ENCODE measurements at regions not wholly inside any gene's neighbourhood (a gene's known extent, or its start where the extent isn't known, plus 50 kb on each side); places are given as distances from the start of the nearest gene placed in this dataset.

DNA sequence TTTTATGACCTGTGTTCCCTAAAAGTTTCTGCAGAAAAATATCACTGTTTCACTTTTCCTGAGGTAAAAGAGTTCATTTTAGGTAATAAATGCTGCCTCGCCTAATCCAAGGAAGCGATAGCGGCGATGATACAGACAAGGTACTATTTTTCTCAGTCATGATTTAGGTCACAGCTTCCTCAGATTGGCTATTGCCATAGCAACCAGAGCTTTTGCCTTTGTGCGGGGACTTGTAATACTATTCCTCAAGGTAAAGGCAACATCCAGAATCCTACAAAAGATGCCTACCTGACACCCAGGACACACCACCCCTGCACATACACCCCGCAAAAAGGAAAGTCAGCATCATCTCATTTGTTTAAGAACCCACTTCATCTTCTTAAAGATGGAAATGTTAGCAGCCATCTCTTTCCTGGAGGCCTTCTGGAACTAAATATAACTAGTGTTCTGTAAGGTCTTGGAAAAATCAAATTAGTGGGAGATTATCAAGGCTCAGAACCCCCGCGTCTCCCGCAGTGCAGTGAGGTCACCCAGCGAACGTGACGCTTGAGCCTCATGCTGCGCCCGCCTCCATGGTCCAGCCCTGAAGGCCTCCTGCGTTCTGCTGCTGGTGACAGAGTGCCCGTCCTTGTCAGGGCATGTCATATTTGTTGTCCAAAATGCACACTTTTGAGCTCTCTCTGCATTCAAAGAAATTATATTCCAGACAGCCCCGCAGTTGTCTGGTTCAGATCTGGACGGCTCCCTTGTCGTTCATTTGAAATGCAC lies 402.0 kb upstream of the RNF32 start:
- DNase-seq = no peak
- Histone ChIP-seq H3K36me3 (no peaks in the 10 kb centered on the region), H3K9me3 (no peaks in the 10 kb centered on the region), H3K4me1 (no peaks in the 10 kb centered on the region), H3K4me3 (no peak overlapping the region), H3K27me3 (replicated peaks in 1 of 7) (no peaks in the 10 kb centered on the region), H3K27ac (no peak overlapping the region)
- 90 to 94% (median 92%) methylated on average over 18 to 19 of the region's 19 CpGs for WGBS, 5 donors
- TF ChIP-seq POLR2AphosphoS5 (IDR thresholded peaks at IDR 0.05) = no peak
- TF ChIP-seq POLR2A (IDR thresholded peaks at IDR 0.05) = no peak
- TF ChIP-seq, protein P1, sequence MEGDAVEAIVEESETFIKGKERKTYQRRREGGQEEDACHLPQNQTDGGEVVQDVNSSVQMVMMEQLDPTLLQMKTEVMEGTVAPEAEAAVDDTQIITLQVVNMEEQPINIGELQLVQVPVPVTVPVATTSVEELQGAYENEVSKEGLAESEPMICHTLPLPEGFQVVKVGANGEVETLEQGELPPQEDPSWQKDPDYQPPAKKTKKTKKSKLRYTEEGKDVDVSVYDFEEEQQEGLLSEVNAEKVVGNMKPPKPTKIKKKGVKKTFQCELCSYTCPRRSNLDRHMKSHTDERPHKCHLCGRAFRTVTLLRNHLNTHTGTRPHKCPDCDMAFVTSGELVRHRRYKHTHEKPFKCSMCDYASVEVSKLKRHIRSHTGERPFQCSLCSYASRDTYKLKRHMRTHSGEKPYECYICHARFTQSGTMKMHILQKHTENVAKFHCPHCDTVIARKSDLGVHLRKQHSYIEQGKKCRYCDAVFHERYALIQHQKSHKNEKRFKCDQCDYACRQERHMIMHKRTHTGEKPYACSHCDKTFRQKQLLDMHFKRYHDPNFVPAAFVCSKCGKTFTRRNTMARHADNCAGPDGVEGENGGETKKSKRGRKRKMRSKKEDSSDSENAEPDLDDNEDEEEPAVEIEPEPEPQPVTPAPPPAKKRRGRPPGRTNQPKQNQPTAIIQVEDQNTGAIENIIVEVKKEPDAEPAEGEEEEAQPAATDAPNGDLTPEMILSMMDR (IDR thresholded peaks at IDR 0.05 in 8 of 11, conservative IDR thresholded peaks at IDR 0.05 in 3 of 11) = no peak
- intact Hi-C loops (cut with DNase I; ENCODE audit: low total_unique reads) = no loop called here

DNA sequence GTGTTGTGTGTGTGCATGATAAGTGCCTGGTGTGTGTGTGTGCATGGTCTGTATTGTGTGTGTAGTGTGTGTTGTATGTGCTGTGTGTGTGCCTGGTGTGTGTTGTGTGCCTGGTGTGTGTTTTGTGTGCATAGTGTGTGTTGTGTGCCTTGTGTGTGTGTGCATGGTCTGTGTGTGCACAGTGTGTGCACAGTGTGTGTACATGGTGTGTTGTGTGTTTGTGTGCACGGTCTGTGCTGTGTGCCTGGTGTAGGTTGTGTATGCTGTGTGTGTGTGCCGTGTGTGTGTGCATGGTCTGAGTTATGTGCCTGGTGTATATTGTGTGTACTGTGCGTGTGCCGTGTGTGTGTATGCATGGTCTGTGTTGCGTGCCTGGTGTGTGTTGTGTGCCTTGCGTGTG lies 403.0 kb upstream of the RNF32 start:
- no peak overlapping the region for H3K27ac ChIP-seq
- 93 to 96% (median 94%) methylated on average over 3 to 6 of the region's 6 CpGs for WGBS, 5 donors
- H3K36me3 ChIP-seq = no peaks in the 10 kb centered on the region
- intact Hi-C loops (cut with DNase I; ENCODE audit: low total_unique reads) = no loop called here
- no peaks in the 10 kb centered on the region for H3K9me3 ChIP-seq
- TF ChIP-seq POLR2A (IDR thresholded peaks at IDR 0.05) = no peak
- no peak for TF ChIP-seq POLR2AphosphoS5 (IDR thresholded peaks at IDR 0.05)
- TF ChIP-seq, protein P1 (IDR thresholded peaks at IDR 0.05 in 8 of 11, conservative IDR thresholded peaks at IDR 0.05 in 3 of 11) = no peak
- no peaks in the 10 kb centered on the region for H3K27me3 ChIP-seq (replicated peaks in 1 of 7)
- no peak overlapping the region for H3K4me3 ChIP-seq
- no peak for DNase-seq
- no peaks in the 10 kb centered on the region for H3K4me1 ChIP-seq

DNA sequence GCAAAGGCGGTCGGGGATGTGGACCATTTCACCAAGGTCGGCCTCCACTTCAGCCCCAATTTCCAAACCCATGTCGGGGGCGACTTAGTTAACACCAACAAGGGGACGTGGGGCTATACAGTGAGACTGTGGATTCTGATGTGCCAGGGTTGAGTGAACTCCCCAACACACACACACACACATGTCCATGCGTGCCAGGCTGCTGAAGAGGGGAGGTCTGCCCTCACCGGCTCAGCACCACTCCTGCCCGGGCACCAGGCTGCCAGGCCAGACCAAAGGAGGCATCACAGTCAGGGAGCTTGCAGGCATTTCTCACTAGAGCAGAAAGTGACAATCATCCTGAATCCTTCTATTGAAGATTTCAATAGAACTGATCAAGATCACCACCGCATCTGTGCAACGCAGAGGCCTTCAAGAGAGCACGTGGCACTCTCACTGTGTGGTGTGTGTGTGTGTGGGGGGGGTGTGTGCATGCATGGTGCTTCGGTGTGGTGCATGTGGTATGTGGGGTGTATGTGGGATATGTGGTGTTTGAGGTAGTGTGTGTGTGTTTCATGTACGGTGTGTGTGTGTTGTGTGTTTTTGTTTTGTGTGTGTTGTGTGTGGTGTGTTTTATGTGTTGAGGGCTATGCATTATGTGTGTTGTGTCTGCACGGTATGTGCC lies 403.5 kb upstream of the RNF32 start:
- Histone ChIP-seq H3K4me3 (no peak overlapping the region), H3K36me3 (no peaks in the 10 kb centered on the region), H3K4me1 (no peaks in the 10 kb centered on the region), H3K27me3 (replicated peaks in 1 of 7) (no peaks in the 10 kb centered on the region), H3K27ac (no peak overlapping the region), H3K9me3 (no peaks in the 10 kb centered on the region)
- WGBS, 5 donors = 92 to 95% (median 94%) methylated on average over 12 to 15 of the region's 15 CpGs
- no peak for DNase-seq
- intact Hi-C loops (cut with DNase I; ENCODE audit: low total_unique reads) = no loop called here
- TF ChIP-seq, protein P1 (IDR thresholded peaks at IDR 0.05 in 8 of 11, conservative IDR thresholded peaks at IDR 0.05 in 3 of 11) = no peak
- no peak for TF ChIP-seq POLR2AphosphoS5 (IDR thresholded peaks at IDR 0.05)
- TF ChIP-seq POLR2A (IDR thresholded peaks at IDR 0.05) = no peak

GRCh38 chr7:156236181-156236889 lies 404.2 kb upstream of the RNF32 start:
- Histone ChIP-seq H3K9me3 (no peaks in the 10 kb centered on the region), H3K4me1 (no peaks in the 10 kb centered on the region), H3K27me3 (replicated peaks in 1 of 7) (no peaks in the 10 kb centered on the region), H3K36me3 (no peaks in the 10 kb centered on the region), H3K4me3 (no peak overlapping the region), H3K27ac (no peak overlapping the region)
- 79 to 83% (median 81%) methylated on average over 23 of the region's 23 CpGs for WGBS, 5 donors
- TF ChIP-seq, protein P1 (IDR thresholded peaks at IDR 0.05 in 8 of 11, conservative IDR thresholded peaks at IDR 0.05 in 3 of 11) = no peak
- no peak for TF ChIP-seq POLR2A (IDR thresholded peaks at IDR 0.05)
- TF ChIP-seq POLR2AphosphoS5 (IDR thresholded peaks at IDR 0.05) = no peak
- no peak for DNase-seq
- intact Hi-C loops (cut with DNase I; ENCODE audit: low total_unique reads) = no loop called here
